Neural cell (in vitro differentiated cells): ENCODE measurements at regions not wholly inside any gene's neighbourhood (a gene's known extent, or its start where the extent isn't known, plus 50 kb on each side); places are given as distances from the start of the nearest gene placed in this dataset.

Experiments
- small RNA-seq, 3 experiments: library from RNA; depleted of rRNA; stranded (forward); fragments of <200 nt; gene quantifications; one replicate each; pipeline ENCODE3, GENCODE V24; 2012

Small RNA genes lying in the stretch of these regions (small RNA-seq; reads per million reads assigned to genes)
- gene RNU6-138P = 0 to 0.08 (median 0) reads per million in 3 experiments
